ENCODE measurements at regions not wholly inside any gene's neighbourhood (a gene's known extent, or its start where the extent isn't known, plus 50 kb on each side); places are given as distances from the start of the nearest gene placed in this dataset.

GRCh38 chr1:30286988-30287839 lies 436.2 kb downstream of the MATN1 start:
- H3K9me3 ChIP-seq (ENCODE audit: insufficient read depth, low read depth, low read length) = no peaks in the 10 kb centered on the region
- H3K36me3 ChIP-seq (ENCODE audit: insufficient read depth, low read length) = no peaks in the 10 kb centered on the region
- no peak for DNase-seq (ENCODE audit: low read depth)
- no peak for FAIRE-seq
- H3K4me2 ChIP-seq (ENCODE audit: low read length) = no peak overlapping the region
- peaks cover 1% of the 10 kb centered on the region for H3K9me3 Mint-ChIP-seq (ENCODE audit: unreplicated experiment)
- no peak overlapping the region for H3K27ac Mint-ChIP-seq (ENCODE audit: unreplicated experiment)
- no peak overlapping the region for H3K4me3 Mint-ChIP-seq (ENCODE audit: unreplicated experiment)
- peaks cover 47% of the 10 kb centered on the region for H3K27me3 Mint-ChIP-seq (ENCODE audit: low read depth, unreplicated experiment)
- no peaks in the 10 kb centered on the region for H3K79me2 ChIP-seq (ENCODE audit: insufficient read depth, low read length)
- no peak overlapping the region for H2AFZ ChIP-seq (ENCODE audit: low read depth, low read length)
- no peaks in the 10 kb centered on the region for H4K20me1 ChIP-seq (ENCODE audit: insufficient read depth, low read length)
- H3K36me3 Mint-ChIP-seq (ENCODE audit: low read depth, unreplicated experiment) = no peaks in the 10 kb centered on the region
- peaks cover 5% of the 10 kb centered on the region for H3K4me1 Mint-ChIP-seq (ENCODE audit: low read depth, unreplicated experiment)
- H3K27ac ChIP-seq (ENCODE audit: low read depth, low read length) = no peak overlapping the region
- no peaks in the 10 kb centered on the region for H3K27me3 ChIP-seq (ENCODE audit: insufficient read depth, low read length)
- no peak overlapping the region for H3K9ac ChIP-seq (ENCODE audit: low read length)
- no peak for TF ChIP-seq EZH2 (IDR thresholded peaks at IDR 0.05; ENCODE audit: insufficient read depth, low read length)
- no peak for TF ChIP-seq CTCF (IDR thresholded peaks at IDR 0.05; ENCODE audit: insufficient read depth, low read depth, low read length)
- no peaks in the 10 kb centered on the region for H3K4me1 ChIP-seq (ENCODE audit: insufficient read depth, low read length)
- H3K4me3 ChIP-seq (ENCODE audit: insufficient read depth, low read depth, low read length) = no peak overlapping the region

- Histone ChIP-seq H3K27me3 (ENCODE audit: insufficient read depth, low read length) (no peaks in the 10 kb centered on the region), H3K9ac (ENCODE audit: low read length) (no peak overlapping the region), H3K27ac (ENCODE audit: low read depth, low read length) (no peak overlapping the region), H3K36me3 (ENCODE audit: insufficient read depth, low read length) (no peaks in the 10 kb centered on the region), H3K4me2 (ENCODE audit: low read length) (no peak overlapping the region), H3K79me2 (ENCODE audit: insufficient read depth, low read length) (no peaks in the 10 kb centered on the region), H2AFZ (ENCODE audit: low read depth, low read length) (no peak overlapping the region), H3K4me1 (ENCODE audit: insufficient read depth, low read length) (no peaks in the 10 kb centered on the region), H4K20me1 (ENCODE audit: insufficient read depth, low read length) (no peaks in the 10 kb centered on the region), H3K9me3 (ENCODE audit: insufficient read depth, low read depth, low read length) (no peaks in the 10 kb centered on the region), H3K4me3 (ENCODE audit: insufficient read depth, low read depth, low read length) (no peak overlapping the region)
- Mint-ChIP-seq H3K27me3 (ENCODE audit: low read depth, unreplicated experiment) (peaks cover 41% of the 10 kb centered on the region), H3K4me1 (ENCODE audit: low read depth, unreplicated experiment) (peaks cover 5% of the 10 kb centered on the region), H3K36me3 (ENCODE audit: low read depth, unreplicated experiment) (no peaks in the 10 kb centered on the region), H3K4me3 (ENCODE audit: unreplicated experiment) (no peak overlapping the region), H3K27ac (ENCODE audit: unreplicated experiment) (no peak overlapping the region), H3K9me3 (ENCODE audit: unreplicated experiment) (peaks cover 1% of the 10 kb centered on the region)
- DNase-seq (ENCODE audit: low read depth) = no peak
- FAIRE-seq = no peak
- TF ChIP-seq EZH2 (IDR thresholded peaks at IDR 0.05; ENCODE audit: insufficient read depth, low read length) (no peak), CTCF (IDR thresholded peaks at IDR 0.05; ENCODE audit: insufficient read depth, low read depth, low read length) (no peak)
Observed at GRCh38 chr1:30286241-30286987, 437.0 kb downstream of the MATN1 start.
